ENCODE measurements at regions not wholly inside any gene's neighbourhood (a gene's known extent, or its start where the extent isn't known, plus 50 kb on each side); places are given as distances from the start of the nearest gene placed in this dataset.

DNA sequence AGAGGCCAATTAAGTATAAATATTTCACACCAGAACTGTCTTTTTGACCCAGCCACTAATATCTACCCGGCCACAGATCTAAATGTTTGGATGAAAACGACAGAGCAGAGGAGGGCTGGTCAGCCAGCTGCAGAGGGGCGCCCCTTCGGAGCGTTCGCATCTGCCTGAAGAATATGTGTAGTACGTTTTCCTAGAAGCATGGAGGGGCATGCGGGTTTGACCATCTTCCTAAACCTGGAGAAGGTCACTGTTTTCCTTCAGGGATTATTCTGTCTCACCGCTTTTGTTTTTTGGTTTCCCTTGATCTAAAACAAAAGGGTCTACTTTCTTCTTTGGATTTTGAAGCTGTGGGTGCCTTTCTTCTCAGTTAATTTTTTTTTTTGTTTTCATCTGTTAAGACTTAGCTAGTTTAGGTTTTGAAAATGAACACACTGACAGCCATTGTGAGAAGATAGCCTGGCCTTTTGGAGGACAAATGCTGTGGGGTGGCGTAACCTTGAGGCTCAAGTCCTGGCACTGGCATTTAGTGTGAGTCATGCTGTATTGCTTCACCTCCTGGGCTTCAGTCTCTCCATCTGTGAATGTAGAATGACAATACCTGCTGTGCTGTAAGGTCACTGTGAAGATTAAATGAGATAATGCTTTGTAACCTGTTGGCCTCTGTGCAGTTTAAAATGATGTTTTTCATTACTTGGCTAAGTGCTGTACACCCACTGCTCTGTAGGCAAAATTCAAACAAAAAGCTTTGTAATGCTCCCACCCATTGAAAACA lies 74.1 kb upstream of the IRF2BP2 start (continued):
- TF ChIP-seq ZNF214 (tag by site-specific recombination; IDR thresholded peaks at IDR 0.05; ENCODE audit: borderline replicate concordance) (no peak), SCRT2 (tag by site-specific recombination; IDR thresholded peaks at IDR 0.05) (peak; percentile 97), ZNF610 (tag by site-specific recombination; IDR thresholded peaks at IDR 0.05; ENCODE audit: borderline replicate concordance) (no peak), ZNF239 (tag by site-specific recombination; IDR thresholded peaks at IDR 0.05) (no peak), ZBTB17 (tag by site-specific recombination; IDR thresholded peaks at IDR 0.05) (no peak), ZNF112 (tag by site-specific recombination; IDR thresholded peaks at IDR 0.05) (no peak), ZNF132 (tag by site-specific recombination; IDR thresholded peaks at IDR 0.05; ENCODE audit: borderline replicate concordance) (no peak), ZNF133 (tag by site-specific recombination; IDR thresholded peaks at IDR 0.05) (no peak), SETDB1 (IDR thresholded peaks at IDR 0.05; ENCODE audit: insufficient read length, low read length) (no peak), ZNF629 (tag by site-specific recombination; IDR thresholded peaks at IDR 0.05) (peak; percentile 75; the same call in 1 of the 2 replicates), PRDM1 (tag by site-specific recombination; IDR thresholded peaks at IDR 0.05) (no peak; the same call in none of the 2 replicates), ZNF670 (tag by site-specific recombination; IDR thresholded peaks at IDR 0.05; ENCODE audit: low read depth) (no peak), KLF17 (tag by site-specific recombination; IDR thresholded peaks at IDR 0.05) (no peak), ZNF521 (tag by site-specific recombination; IDR thresholded peaks at IDR 0.05) (no peak), GLIS2 (tag by site-specific recombination; IDR thresholded peaks at IDR 0.05) (no peak), KLF1 (tag by site-specific recombination; IDR thresholded peaks at IDR 0.05) (no peak), ZNF560 (tag by site-specific recombination; IDR thresholded peaks at IDR 0.05; ENCODE audit: borderline replicate concordance) (no peak), ATF2 (tag by site-specific recombination; IDR thresholded peaks at IDR 0.05; ENCODE audit: low read depth) (peak; percentile 33; the same call in 1 of the 2 replicates), ZBTB6 (tag by site-specific recombination; IDR thresholded peaks at IDR 0.05) (no peak), ZNF202 (tag by site-specific recombination; IDR thresholded peaks at IDR 0.05; ENCODE audit: borderline replicate concordance) (no peak), ZFP41 (tag by site-specific recombination; IDR thresholded peaks at IDR 0.05; ENCODE audit: borderline replicate concordance) (no peak), ZBTB21 (tag by site-specific recombination; IDR thresholded peaks at IDR 0.05) (peak; percentile 65), BCL11B (tag by site-specific recombination; IDR thresholded peaks at IDR 0.05; ENCODE audit: low read depth) (no peak), ZBTB48 (tag by site-specific recombination; IDR thresholded peaks at IDR 0.05) (no peak), ZNF423 (tag by site-specific recombination; IDR thresholded peaks at IDR 0.05) (no peak), ZBTB44 (tag by site-specific recombination; IDR thresholded peaks at IDR 0.05) (no peak), ZNF221 (tag by site-specific recombination; IDR thresholded peaks at IDR 0.05; ENCODE audit: borderline replicate concordance) (no peak), ZBTB10 (tag by site-specific recombination; IDR thresholded peaks at IDR 0.05) (no peak)
- TF ChIP-seq, protein P1, sequence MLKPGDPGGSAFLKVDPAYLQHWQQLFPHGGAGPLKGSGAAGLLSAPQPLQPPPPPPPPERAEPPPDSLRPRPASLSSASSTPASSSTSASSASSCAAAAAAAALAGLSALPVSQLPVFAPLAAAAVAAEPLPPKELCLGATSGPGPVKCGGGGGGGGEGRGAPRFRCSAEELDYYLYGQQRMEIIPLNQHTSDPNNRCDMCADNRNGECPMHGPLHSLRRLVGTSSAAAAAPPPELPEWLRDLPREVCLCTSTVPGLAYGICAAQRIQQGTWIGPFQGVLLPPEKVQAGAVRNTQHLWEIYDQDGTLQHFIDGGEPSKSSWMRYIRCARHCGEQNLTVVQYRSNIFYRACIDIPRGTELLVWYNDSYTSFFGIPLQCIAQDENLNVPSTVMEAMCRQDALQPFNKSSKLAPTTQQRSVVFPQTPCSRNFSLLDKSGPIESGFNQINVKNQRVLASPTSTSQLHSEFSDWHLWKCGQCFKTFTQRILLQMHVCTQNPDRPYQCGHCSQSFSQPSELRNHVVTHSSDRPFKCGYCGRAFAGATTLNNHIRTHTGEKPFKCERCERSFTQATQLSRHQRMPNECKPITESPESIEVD (tag by site-specific recombination; IDR thresholded peaks at IDR 0.05): peak; percentile 68

Data from HEK293 (cell line).